ENCODE measurements at regions not wholly inside any gene's neighbourhood (a gene's known extent, or its start where the extent isn't known, plus 50 kb on each side); places are given as distances from the start of the nearest gene placed in this dataset.

- TF ChIP-seq ZNF592 (IDR thresholded peaks at IDR 0.05) (no peak), CTCF (IDR thresholded peaks at IDR 0.05 in 2 of 3, conservative IDR thresholded peaks at IDR 0.05 in 1 of 3; ENCODE audit: control insufficient read depth in 2 of 3, extremely low read depth in 1 of 3, insufficient read depth in 1 of 3, low read depth in 3 of 3, low read length in 3 of 3) (no peak), USF2 (IDR thresholded peaks at IDR 0.05; ENCODE audit: borderline replicate concordance, low read depth, low read length) (no peak), GABPA (IDR thresholded peaks at IDR 0.05; ENCODE audit: low read depth) (no peak), ELK1 (IDR thresholded peaks at IDR 0.05; ENCODE audit: low read depth, low read length) (no peak), YY1 (IDR thresholded peaks at IDR 0.05; ENCODE audit: low read depth, low read length) (no peak), EP300 (IDR thresholded peaks at IDR 0.05; ENCODE audit: borderline replicate concordance in 1 of 2, control insufficient read depth in 1 of 2, low read depth in 2 of 2, low read length in 2 of 2) (no peak), CEBPB (IDR thresholded peaks at IDR 0.05; ENCODE audit: borderline replicate concordance in 1 of 2, low read depth in 2 of 2, low read length in 2 of 2) (no peak)
Observed at GRCh38 chr13:69296130-69296529, 811.5 kb upstream of the ATXN8OS start.
